Vagina (tissue), 2 donors: ENCODE measurements at regions not wholly inside any gene's neighbourhood (a gene's known extent, or its start where the extent isn't known, plus 50 kb on each side); places are given as distances from the start of the nearest gene placed in this dataset.

Experiments
- DNase-seq, 2 donors: peaks; one replicate each; pipeline ENCODE4 v3.0.0-alpha.2; 2017; ENCODE audit errors: extremely low spot score in 2 of 2
- H3K27ac ChIP-seq: fragments of 200-600 bp; sonication (generic); one replicate; pipeline ENCODE4 v1.5.1; 2019
- H3K27me3 ChIP-seq: fragments of 200-600 bp; sonication (generic); one replicate; pipeline ENCODE4 v1.5.1; 2019
- H3K36me3 ChIP-seq, 2 donors: fragments of 200-600 bp; sonication (generic); one replicate each; pipeline ENCODE4 v1.5.1; 2017 to 2019
- H3K4me1 ChIP-seq: fragments of 200-600 bp; sonication (generic); one replicate; pipeline ENCODE4 v1.5.1; 2019
- H3K4me3 ChIP-seq, 2 donors: fragments of 200-600 bp; sonication (generic); 1 replicate in 1 of 2; 2 replicates in 1 of 2; pipeline ENCODE4 v1.5.1; 2016 to 2019
- H3K9me3 ChIP-seq: fragments of 200-600 bp; sonication (generic); one replicate; pipeline ENCODE4 v1.5.1; 2019
- CTCF ChIP-seq, 3 experiments: fragments of 450-650 bp in 2 of 3; fragments of 200-600 bp in 1 of 3; sonication (generic) in 1 of 3; IDR thresholded peaks; one replicate each; pipeline ENCODE4 v1.5.1; 2017 to 2019; ENCODE audit warnings: antibody characterized with exemption in 3 of 3, mild to moderate bottlenecking in 2 of 3, moderate library complexity in 2 of 3
- POLR2A ChIP-seq, 2 donors: fragments of 450-650 bp; IDR thresholded peaks; one replicate each; pipeline ENCODE4 v1.6.1; 2017; ENCODE audit warnings: antibody characterized with exemption in 2 of 2, mild to moderate bottlenecking in 2 of 2, moderate library complexity in 2 of 2
- POLR2AphosphoS5 ChIP-seq, 2 donors: sonication (generic); formaldehyde crosslinking; IDR thresholded peaks; one replicate each; pipeline ENCODE4 v1.9.0; 2017; ENCODE audit warnings: antibody characterized with exemption in 2 of 2, mild to moderate bottlenecking in 2 of 2, low read depth in 1 of 2; ENCODE audit not compliant: insufficient read depth in 1 of 2
- intact Hi-C: fragments of 100-400 bp; cut with DNase I; formaldehyde crosslinking; loops from one replicate; pipeline ENCODE4 v1.15.1; 2023

DNA sequence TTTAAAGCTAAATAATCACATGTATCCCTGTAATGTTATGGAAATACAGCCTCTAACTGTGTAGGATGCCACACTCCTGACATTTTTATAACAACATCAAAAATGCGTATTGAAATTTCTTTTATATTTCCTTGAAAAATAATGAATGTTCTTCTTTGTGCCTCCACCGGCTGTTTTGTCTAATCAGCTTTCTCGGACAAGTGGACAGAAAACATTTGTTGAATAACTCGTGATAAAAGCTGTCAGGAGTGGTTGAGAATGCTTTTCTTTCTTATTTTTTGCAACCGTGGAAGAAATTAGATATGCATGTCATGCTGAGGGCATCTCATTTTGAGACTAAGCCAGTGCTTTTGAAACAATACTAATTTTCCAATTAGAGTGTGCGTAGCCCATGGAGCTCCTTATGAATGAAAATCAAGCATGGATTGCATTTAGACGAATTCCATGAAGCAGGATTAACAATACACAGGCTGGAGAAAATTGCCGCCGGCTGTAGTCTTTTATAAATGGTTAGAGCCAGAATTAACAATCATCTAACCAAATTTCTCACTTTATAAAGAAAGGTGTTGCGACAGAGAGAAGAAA lies 614.5 kb upstream of the LCORL start:
- intact Hi-C loops: no loop called here
- Histone ChIP-seq H3K4me1 (no peaks in the 10 kb centered on the region), H3K4me3 (no peak overlapping the region), H3K27me3 (no peaks in the 10 kb centered on the region), H3K9me3 (no peaks in the 10 kb centered on the region), H3K36me3 (no peaks in the 10 kb centered on the region), H3K27ac (no peak overlapping the region)
- no peak for TF ChIP-seq CTCF (IDR thresholded peaks at IDR 0.05)
- TF ChIP-seq POLR2AphosphoS5 (IDR thresholded peaks at IDR 0.05; ENCODE audit: insufficient read depth in 1 of 2, low read depth in 1 of 2): no peak
- no peak for TF ChIP-seq POLR2A (IDR thresholded peaks at IDR 0.05)
- DNase-seq: no peak

DNA sequence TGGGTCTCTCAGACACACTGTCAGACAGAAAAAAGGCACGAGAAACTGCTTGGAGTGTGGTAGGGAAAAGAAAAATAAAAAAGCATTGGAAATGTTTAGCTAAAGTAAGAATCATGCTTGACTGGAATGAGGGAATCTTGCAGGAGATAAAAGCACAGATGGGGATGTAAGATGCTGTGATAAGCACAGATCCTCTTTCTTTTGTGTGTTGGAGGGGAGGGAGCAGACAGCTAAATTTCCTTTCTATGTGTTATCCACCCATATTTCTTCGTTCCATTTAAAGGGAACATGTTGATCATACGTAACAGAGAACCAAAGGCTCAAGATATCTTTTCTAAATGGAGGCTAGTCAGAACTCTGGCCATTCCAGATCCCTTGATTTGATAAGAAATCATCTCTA lies 614.0 kb upstream of the LCORL start:
- no peak overlapping the region for H3K27ac ChIP-seq
- TF ChIP-seq CTCF (IDR thresholded peaks at IDR 0.05) (no peak), POLR2AphosphoS5 (IDR thresholded peaks at IDR 0.05; ENCODE audit: insufficient read depth in 1 of 2, low read depth in 1 of 2) (no peak), POLR2A (IDR thresholded peaks at IDR 0.05) (no peak)
- H3K4me1 ChIP-seq: no peaks in the 10 kb centered on the region
- intact Hi-C loops: no loop called here
- H3K27me3 ChIP-seq: no peaks in the 10 kb centered on the region
- H3K4me3 ChIP-seq: no peak overlapping the region
- no peaks in the 10 kb centered on the region for H3K9me3 ChIP-seq
- no peaks in the 10 kb centered on the region for H3K36me3 ChIP-seq
- no peak for DNase-seq

DNA sequence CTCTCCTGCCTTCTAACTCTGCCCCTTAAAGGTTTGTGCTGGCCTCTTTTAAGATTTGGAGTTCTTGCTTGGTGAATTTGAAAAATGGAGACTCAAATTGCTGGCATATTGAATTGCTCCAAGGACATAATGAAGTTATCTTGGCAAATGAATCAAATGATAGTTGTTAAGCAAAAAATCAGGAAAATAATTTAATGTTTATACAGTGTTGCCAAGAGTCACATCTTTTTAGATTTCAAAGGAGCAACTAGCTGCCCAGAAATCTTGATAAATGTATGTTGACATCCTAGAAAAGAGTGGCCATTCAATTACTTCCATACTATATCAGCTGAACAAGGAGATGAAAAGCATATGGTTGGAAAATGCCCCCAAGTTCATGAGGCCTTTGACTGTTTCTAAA lies 610.0 kb upstream of the LCORL start:
- H3K27ac ChIP-seq: no peak overlapping the region
- no peaks in the 10 kb centered on the region for H3K9me3 ChIP-seq
- intact Hi-C loops: no loop called here
- TF ChIP-seq POLR2A (IDR thresholded peaks at IDR 0.05): no peak
- H3K27me3 ChIP-seq: no peaks in the 10 kb centered on the region
- no peak overlapping the region for H3K4me3 ChIP-seq
- H3K36me3 ChIP-seq: no peaks in the 10 kb centered on the region
- H3K4me1 ChIP-seq: no peaks in the 10 kb centered on the region
- DNase-seq: no peak

DNA sequence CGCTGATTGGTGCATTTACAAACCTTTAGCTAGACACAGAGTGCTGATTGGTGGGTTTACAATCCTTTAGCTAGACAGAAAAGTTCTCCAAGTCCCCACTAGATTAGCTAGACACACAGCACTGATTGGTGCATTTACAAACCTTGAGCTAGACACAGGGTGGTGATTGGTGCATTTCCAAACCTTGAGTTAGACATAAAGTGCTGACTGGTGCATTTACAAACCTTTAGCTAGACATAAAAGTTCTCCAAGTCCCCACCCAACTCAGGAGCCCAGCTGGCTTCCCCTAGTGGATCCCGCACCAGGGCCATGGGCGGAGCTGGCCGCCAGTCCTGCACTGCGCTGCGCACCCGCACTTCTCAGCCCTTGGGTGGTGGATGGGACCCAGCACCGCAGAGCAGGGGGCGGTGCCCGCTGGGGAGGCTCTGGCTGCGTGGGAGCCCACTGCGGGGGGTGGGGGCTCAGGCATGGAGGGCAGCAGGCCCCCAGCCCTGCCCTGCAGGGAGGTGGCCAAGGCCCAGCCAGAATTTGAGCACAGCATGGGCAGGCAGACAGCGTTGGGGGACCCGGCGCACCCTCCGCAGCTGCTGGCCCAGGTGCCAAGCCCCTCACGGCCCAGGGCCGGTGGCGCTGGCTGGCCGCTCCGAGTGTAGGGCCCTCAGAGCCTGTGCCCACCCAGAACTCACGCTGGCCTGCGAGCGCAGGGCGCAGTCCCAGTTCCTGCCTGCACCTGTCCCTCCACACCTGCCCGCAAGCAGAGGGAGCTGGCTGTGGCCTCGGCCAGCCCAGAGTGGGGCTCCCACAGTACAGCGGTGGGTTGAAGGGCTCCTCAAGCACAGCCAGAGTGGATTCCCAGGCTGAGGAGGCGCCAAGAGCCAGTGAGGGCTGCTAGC lies 608.9 kb upstream of the LCORL start:
- Histone ChIP-seq H3K4me1 (no peaks in the 10 kb centered on the region), H3K27me3 (no peaks in the 10 kb centered on the region), H3K4me3 (no peak overlapping the region), H3K27ac (no peak overlapping the region), H3K9me3 (no peaks in the 10 kb centered on the region), H3K36me3 (no peaks in the 10 kb centered on the region)
- intact Hi-C loops: no loop called here
- DNase-seq: no peak
- TF ChIP-seq CTCF (IDR thresholded peaks at IDR 0.05): no peak

GRCh38 chr4:18627447-18628005 lies 606.0 kb upstream of the LCORL start:
- no peaks in the 10 kb centered on the region for H3K36me3 ChIP-seq
- no peak overlapping the region for H3K4me3 ChIP-seq
- no peaks in the 10 kb centered on the region for H3K4me1 ChIP-seq
- no peak overlapping the region for H3K27ac ChIP-seq
- TF ChIP-seq POLR2A (IDR thresholded peaks at IDR 0.05): no peak
- no peak for TF ChIP-seq CTCF (IDR thresholded peaks at IDR 0.05)
- TF ChIP-seq POLR2AphosphoS5 (IDR thresholded peaks at IDR 0.05; ENCODE audit: insufficient read depth in 1 of 2, low read depth in 1 of 2): no peak
- no peaks in the 10 kb centered on the region for H3K27me3 ChIP-seq
- H3K9me3 ChIP-seq: no peaks in the 10 kb centered on the region
- intact Hi-C loops: no loop called here
- no peak for DNase-seq
